Natural killer cell treated with Interleukin-12 subunit alpha and Interleukin-12 subunit beta and Interleukin-15 and Interleukin-18, amount 100 ng/mL, for 72 hours (primary cell): ENCODE measurements at regions not wholly inside any gene's neighbourhood (a gene's known extent, or its start where the extent isn't known, plus 50 kb on each side); places are given as distances from the start of the nearest gene placed in this dataset.

Experiments used
- ATAC-seq, 2 donors: fragments of 150-1000 bp; cut with Tn5 transposase in 1 of 2; sonication (Bioruptor Pico), chemical (Tn5 transposase) in 1 of 2; 2 replicates each; pipeline ENCODE4 v1.10.0; 2021
- DNase-seq: peaks from one replicate; pipeline ENCODE4 v3.0.0; 2022; ENCODE audit warnings: low spot score
- H3K27ac Mint-ChIP-seq, 2 donors: 1 replicate in 1 of 2; 2 replicates in 1 of 2; pipeline ENCODE4 v1.8.0; 2022; ENCODE audit warnings: mixed read lengths in 2 of 2, mild to moderate bottlenecking in 1 of 2, moderate library complexity in 1 of 2
- H3K27me3 Mint-ChIP-seq, 2 donors: 1 replicate in 1 of 2; 2 replicates in 1 of 2; pipeline ENCODE4 v1.8.0; 2022; ENCODE audit warnings: mixed read lengths in 2 of 2
- H3K36me3 Mint-ChIP-seq: one replicate; pipeline ENCODE4 v1.8.0; 2022; ENCODE audit warnings: mixed read lengths
- H3K4me1 Mint-ChIP-seq, 2 donors: 1 replicate in 1 of 2; 2 replicates in 1 of 2; pipeline ENCODE4 v1.8.0; 2022; ENCODE audit warnings: low read depth in 2 of 2, mixed read lengths in 2 of 2, mild to moderate bottlenecking in 1 of 2
- H3K4me3 Mint-ChIP-seq: one replicate; pipeline ENCODE4 v1.8.0; 2022; ENCODE audit warnings: mixed read lengths
- H3K9me3 Mint-ChIP-seq: 2 replicates; pipeline ENCODE4 v1.8.0; 2022; ENCODE audit warnings: mixed read lengths

DNA sequence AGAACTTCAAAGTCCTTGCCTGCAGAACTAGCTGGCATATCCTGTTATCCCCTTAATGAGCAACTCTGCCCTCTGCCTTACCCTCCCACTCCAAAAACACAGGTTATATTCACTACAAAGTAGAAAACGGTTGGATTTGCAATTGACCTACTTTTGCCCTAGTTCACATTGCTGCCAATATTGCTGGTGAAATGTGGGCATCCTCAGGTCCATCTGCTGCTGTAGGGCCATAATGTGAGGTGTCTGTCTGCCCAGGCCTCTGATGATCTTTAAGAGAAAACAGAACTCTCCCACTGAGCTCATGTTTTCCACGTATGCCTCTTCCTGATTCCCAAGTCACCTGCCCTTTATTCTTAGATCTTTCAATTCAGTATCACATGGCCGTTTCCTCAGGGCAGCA is 294.0 kb upstream of the CDH20 start:
- Mint-ChIP-seq H3K9me3 (peaks cover 11% of the 10 kb centered on the region), H3K4me3 (no peak overlapping the region), H3K27ac (no peak overlapping the region), H3K27me3 (no peaks in the 10 kb centered on the region), H3K4me1 (no peaks in the 10 kb centered on the region), H3K36me3 (no peaks in the 10 kb centered on the region)
- no peak for ATAC-seq
- DNase-seq, result no peak

DNA sequence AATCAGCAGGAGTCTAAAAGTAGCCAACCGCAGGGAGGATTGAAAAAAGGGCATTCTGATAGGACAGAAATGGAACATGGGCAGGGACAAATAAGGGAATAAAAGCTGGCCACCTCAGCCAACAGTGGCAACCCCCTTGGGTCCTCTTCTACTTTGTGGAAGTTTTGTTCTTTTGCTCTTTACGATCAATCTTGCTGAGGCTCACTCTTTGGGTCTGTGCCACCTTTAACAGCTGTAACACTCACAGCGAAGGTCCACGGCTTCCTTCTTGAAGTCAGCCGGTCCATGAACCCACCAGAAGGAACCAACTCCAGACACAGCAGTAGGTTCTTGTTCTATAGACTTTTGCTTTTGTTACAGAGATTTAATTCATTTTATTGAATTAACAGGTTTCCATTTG is 285.4 kb upstream of the CDH20 start:
- no peaks in the 10 kb centered on the region for H3K4me1 Mint-ChIP-seq
- peaks cover 4% of the 10 kb centered on the region for H3K9me3 Mint-ChIP-seq
- H3K27me3 Mint-ChIP-seq, result no peaks in the 10 kb centered on the region
- no peak overlapping the region for H3K27ac Mint-ChIP-seq
- ATAC-seq (no peak), DNase-seq (no peak)
- no peaks in the 10 kb centered on the region for H3K36me3 Mint-ChIP-seq
- no peak overlapping the region for H3K4me3 Mint-ChIP-seq

DNA sequence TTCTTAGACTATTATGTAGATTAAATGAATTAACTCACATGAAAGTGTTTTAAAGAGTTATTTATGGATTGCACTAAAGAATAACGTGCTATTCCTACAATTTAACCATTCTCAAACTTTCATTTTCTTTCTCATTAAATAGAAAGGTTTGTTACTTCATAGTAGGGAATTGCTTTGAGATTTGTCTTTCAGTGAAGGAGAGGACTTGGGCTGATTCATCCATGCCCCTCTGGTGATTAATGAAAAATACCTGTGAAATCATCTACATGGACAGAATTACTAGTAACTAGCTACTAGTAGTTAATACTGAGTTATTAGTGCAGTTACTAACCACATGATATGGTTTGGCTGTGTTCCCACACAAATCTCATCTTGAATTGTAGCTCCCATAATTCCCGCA is 275.8 kb upstream of the CDH20 start:
- ATAC-seq (no peak), DNase-seq (no peak)
- Mint-ChIP-seq H3K9me3 (peaks cover 16% of the 10 kb centered on the region), H3K4me1 (no peaks in the 10 kb centered on the region), H3K36me3 (no peaks in the 10 kb centered on the region), H3K27me3 (no peaks in the 10 kb centered on the region), H3K4me3 (no peak overlapping the region), H3K27ac (no peak overlapping the region)

DNA sequence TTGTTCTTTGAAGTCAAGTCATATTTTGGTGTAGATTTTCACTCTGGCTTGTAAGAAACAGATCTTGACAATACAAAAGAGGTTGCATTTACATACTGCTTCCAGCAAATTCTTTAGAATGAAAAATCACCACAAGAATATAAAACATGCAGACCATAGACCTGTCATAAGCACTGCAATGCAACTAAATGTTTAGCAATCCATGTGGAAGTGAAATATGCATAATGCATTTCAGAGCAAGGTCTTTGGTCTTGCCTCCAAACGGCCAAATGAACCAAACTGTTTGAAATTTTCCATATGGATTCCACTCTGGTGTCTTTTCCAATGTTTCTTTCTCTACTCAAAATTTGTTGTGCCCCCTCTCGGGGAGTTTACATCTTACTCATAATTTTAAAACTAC is 271.0 kb upstream of the CDH20 start:
- no peaks in the 10 kb centered on the region for H3K27me3 Mint-ChIP-seq
- no peaks in the 10 kb centered on the region for H3K4me1 Mint-ChIP-seq
- no peak overlapping the region for H3K4me3 Mint-ChIP-seq
- no peak for DNase-seq
- H3K27ac Mint-ChIP-seq, result no peak overlapping the region
- peaks cover 15% of the 10 kb centered on the region for H3K9me3 Mint-ChIP-seq
- no peak for ATAC-seq
- H3K36me3 Mint-ChIP-seq, result no peaks in the 10 kb centered on the region

DNA sequence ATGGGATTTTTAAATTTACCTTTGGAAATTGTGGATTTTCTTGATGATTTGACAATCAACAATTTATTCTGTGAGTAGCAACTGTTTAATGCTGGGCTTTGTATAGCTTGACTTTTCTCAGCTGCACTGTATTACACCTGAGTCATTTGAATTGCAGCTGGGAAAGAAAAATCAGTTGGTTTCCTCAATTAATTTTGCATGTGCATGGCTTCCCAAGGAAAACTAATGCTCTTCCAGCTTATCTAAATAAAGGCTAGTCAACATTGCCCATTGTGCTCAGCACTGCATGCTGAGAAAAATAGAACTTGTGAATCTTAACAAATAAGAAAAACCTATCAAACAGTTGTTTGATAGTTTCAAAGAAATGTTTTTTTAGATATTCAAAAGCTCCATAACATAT is 268.3 kb upstream of the CDH20 start:
- ATAC-seq (no peak), DNase-seq (no peak)
- Mint-ChIP-seq H3K27ac (no peak overlapping the region), H3K27me3 (no peaks in the 10 kb centered on the region), H3K4me1 (no peaks in the 10 kb centered on the region), H3K9me3 (peaks cover 12% of the 10 kb centered on the region), H3K36me3 (no peaks in the 10 kb centered on the region), H3K4me3 (no peak overlapping the region)

DNA sequence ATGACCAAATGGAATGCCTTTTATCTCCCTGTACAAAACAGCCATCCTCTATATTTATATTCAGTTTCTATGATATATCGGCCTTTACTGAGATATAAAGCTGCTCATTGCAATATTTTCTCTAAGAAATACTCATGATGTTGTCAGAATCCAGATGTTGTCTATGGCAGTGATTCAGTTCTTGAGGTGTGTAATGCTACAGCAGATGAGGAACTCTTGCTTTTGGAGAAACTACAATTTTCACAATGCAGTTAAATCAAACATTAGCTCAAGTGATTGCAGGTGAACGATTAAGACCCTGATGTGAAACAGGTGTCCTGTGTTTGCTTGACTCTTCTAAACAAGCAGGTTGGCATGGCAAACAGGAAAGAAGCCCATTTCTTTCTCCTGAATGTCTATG is 256.2 kb upstream of the CDH20 start:
- no peak overlapping the region for H3K4me3 Mint-ChIP-seq
- no peaks in the 10 kb centered on the region for H3K4me1 Mint-ChIP-seq
- H3K36me3 Mint-ChIP-seq, result no peaks in the 10 kb centered on the region

DNA sequence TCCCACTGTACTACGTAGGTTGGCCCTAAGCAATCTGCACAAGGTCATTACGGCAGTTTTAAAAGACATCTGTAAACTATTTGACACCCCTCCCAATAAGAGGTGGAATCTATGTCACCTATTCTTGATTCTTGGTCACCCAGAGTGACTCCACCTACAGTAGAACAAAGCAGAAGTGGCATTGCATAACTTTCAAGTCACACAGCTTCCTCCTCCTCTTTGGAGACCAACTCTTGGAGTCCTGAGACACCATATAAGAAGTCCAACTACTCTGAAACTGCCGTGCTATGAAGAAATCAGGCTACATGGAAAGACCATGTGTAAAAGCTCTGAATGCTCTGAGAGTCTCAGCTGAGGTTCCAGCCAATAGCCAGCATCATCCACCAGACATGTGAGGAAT is 253.5 kb upstream of the CDH20 start:
- Mint-ChIP-seq H3K36me3 (no peaks in the 10 kb centered on the region), H3K4me1 (no peaks in the 10 kb centered on the region), H3K4me3 (no peak overlapping the region)

More for the DNA sequence above, 256.2 kb upstream of the CDH20 start:
- Mint-ChIP-seq H3K9me3 (peaks cover 12% of the 10 kb centered on the region), H3K27ac (no peak overlapping the region), H3K27me3 (no peaks in the 10 kb centered on the region)
- ATAC-seq (no peak), DNase-seq (no peak)

DNA sequence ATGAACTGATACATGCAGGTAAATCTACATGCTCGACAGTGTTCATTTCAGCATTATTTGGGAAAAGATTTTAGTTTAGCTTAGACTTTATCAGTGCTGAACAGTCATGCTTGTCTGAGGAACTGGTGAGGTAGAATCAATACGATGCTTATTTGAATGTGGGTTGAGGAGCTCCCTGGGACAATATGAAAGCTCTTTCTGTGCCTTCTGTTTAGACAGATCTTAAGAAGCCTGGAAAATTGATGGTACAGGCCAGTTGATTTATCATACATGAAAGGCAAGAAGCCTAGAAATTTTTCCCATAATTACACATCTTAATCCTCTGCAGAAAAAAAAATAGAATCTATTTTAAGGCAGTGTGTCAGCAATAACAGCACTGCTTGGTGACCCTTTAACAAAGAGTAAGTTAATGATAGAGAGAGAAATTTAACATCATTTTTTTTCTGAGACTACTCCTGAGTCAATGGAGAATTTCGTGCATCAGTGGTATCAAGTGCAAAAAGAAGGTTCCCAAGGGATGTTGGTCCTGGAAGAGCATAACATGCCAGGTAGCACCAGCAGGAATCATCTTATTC is 252.2 kb upstream of the CDH20 start:
- Mint-ChIP-seq H3K4me1 (no peaks in the 10 kb centered on the region), H3K9me3 (peaks cover 3% of the 10 kb centered on the region), H3K4me3 (no peak overlapping the region), H3K27ac (no peak overlapping the region), H3K27me3 (no peaks in the 10 kb centered on the region), H3K36me3 (no peaks in the 10 kb centered on the region)
- DNase-seq (no peak), ATAC-seq (no peak)

More for the DNA sequence above, 253.5 kb upstream of the CDH20 start:
- DNase-seq (no peak), ATAC-seq (no peak)
- no peaks in the 10 kb centered on the region for H3K27me3 Mint-ChIP-seq
- H3K27ac Mint-ChIP-seq, result no peak overlapping the region
- peaks cover 3% of the 10 kb centered on the region for H3K9me3 Mint-ChIP-seq

DNA sequence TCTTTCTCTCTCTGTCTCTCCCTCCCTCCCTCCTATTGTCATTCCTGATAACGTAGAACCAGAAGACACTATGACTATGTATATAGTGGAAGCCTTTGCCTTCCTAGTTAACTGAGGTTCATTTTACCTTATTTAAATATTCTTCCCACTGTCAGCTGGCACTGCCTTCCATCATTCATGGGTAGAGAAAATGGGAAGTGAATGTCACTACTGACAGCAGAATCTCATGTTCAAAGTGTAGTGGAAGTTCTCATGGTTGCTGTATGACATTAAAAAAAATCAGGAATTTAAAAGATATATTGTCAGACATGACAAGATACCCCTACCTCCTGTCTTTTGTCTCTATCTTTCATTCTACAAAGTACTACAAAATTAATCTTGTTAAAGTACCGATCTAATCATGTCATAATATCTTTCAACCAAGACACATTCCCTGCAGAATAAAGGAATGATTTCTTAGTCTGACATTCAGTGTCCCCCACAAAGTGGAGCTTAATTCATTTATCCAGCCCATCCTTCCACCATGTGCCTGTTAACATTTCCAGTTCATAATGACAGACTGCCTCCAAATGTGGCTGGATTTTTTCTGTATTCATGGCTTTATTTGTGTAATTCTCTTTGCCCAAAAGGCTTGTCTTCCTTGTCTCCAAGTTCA is 250.1 kb upstream of the CDH20 start:
- Mint-ChIP-seq H3K27ac (no peak overlapping the region), H3K36me3 (no peaks in the 10 kb centered on the region), H3K4me1 (no peaks in the 10 kb centered on the region), H3K27me3 (no peaks in the 10 kb centered on the region), H3K4me3 (no peak overlapping the region), H3K9me3 (peaks cover 3% of the 10 kb centered on the region)
- ATAC-seq (no peak), DNase-seq (no peak)

DNA sequence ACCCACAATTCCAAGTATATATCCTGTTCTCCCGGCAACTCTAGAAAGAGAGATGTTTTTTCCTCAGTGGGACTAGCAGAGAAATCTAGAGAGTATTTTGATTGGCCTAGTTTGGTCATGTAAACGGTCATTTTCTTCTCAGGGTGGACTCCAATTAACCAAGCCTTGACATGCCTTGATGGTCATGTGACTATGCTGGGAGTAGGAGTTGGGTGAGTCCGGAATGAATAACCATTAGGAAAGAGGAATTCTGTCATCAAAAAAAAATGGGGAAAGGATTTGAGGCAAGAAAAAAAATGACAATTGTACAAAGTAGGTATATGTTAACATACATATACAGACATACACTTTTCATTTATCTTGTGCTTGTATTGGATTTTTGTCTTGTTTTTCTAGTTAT is 248.2 kb upstream of the CDH20 start:
- H3K27ac Mint-ChIP-seq, result no peak overlapping the region
- no peaks in the 10 kb centered on the region for H3K9me3 Mint-ChIP-seq
- DNase-seq, result no peak
- ATAC-seq, result no peak
- no peaks in the 10 kb centered on the region for H3K36me3 Mint-ChIP-seq
- no peaks in the 10 kb centered on the region for H3K4me1 Mint-ChIP-seq
- H3K4me3 Mint-ChIP-seq, result no peak overlapping the region
- no peaks in the 10 kb centered on the region for H3K27me3 Mint-ChIP-seq

DNA sequence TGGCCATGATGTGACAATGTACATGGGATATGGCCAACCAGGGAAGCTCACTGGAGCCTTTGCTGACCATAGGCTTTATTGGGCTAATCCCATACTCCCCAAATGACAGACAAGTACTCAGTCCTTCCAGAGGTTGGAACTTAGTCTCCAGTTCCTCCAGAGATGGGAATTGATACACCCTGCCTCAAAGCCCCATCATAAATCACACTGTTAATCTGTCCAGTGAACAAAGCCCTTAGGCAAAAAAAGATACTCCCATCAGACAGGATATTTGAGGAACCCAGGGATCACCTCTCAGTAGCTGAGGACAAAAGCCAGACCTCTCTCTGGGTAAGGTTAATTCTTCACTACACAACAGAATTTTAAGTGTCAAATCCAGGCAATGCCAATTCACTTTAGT is 247.5 kb upstream of the CDH20 start:
- Mint-ChIP-seq H3K27ac (no peak overlapping the region), H3K27me3 (no peaks in the 10 kb centered on the region), H3K4me1 (no peaks in the 10 kb centered on the region), H3K9me3 (no peaks in the 10 kb centered on the region), H3K4me3 (no peak overlapping the region), H3K36me3 (no peaks in the 10 kb centered on the region)
- DNase-seq, result no peak
- no peak for ATAC-seq

DNA sequence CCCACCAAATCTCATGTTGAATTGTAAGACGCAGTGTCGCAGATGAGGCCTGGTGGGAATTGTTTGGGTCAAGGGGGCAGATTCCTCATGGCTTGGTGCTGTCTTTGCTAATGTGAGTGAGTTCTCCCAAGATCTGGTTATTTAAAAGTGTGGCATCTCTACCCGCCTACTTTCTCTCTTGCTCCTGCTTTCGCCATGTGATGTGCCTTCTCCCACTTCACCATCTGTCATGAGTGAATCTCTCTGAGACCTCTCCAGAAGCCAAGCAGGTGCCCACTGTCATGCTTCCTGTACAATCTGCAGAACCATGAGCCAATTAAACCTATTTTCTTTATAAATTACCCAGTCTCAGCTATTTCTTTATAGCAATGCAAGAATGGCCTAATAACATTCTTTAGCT is 246.6 kb upstream of the CDH20 start:
- no peak for DNase-seq
- H3K27me3 Mint-ChIP-seq, result no peaks in the 10 kb centered on the region
- H3K4me1 Mint-ChIP-seq, result no peaks in the 10 kb centered on the region
- H3K9me3 Mint-ChIP-seq, result peaks cover 1% of the 10 kb centered on the region
- no peaks in the 10 kb centered on the region for H3K36me3 Mint-ChIP-seq
- no peak for ATAC-seq
- H3K4me3 Mint-ChIP-seq, result no peak overlapping the region
- H3K27ac Mint-ChIP-seq, result no peak overlapping the region

DNA sequence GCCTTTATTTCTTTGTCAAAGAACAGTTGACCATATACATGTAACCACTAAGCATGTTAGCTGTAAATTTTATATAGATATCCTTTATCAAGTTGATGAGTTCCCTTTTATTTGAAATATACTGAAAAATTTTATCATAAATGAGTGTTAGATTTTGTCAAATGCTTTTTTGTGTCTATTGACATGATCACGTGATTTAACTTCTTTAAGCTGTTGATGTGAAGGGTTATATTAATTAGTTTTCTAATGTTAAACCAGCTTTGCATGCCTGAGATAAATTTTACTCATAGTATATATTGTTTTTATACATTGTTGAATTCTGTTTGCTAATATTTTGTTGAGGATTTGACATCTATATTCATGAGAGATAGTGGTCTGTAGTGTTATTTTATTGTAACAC is 241.9 kb upstream of the CDH20 start:
- Mint-ChIP-seq H3K4me3 (no peak overlapping the region), H3K36me3 (no peaks in the 10 kb centered on the region), H3K27me3 (no peaks in the 10 kb centered on the region), H3K4me1 (no peaks in the 10 kb centered on the region), H3K9me3 (peaks cover 5% of the 10 kb centered on the region), H3K27ac (no peak overlapping the region)
- DNase-seq (no peak), ATAC-seq (no peak)

DNA sequence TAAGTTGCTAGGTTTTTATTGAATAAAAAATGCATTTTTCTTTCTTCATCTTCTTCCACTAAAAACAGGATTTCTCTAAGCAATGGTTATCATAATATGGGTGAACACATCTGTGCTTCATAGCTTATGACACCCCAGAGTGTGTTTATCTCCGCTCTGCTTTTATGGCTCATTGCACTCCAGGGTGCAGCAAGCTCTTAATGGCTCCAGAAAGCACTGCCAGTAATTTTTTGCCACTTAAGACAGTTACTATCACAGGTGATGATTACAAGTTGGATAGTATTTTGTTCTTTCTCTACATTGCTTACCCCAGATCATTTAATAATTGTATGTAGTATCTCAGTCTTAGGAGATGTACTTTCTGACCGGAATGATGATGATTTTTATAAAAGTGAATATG is 239.3 kb upstream of the CDH20 start:
- ATAC-seq, result no peak
- no peak for DNase-seq
- H3K36me3 Mint-ChIP-seq, result no peaks in the 10 kb centered on the region
- H3K9me3 Mint-ChIP-seq, result peaks cover 8% of the 10 kb centered on the region
- H3K4me3 Mint-ChIP-seq, result no peak overlapping the region
- no peaks in the 10 kb centered on the region for H3K27me3 Mint-ChIP-seq
- no peaks in the 10 kb centered on the region for H3K4me1 Mint-ChIP-seq
- no peak overlapping the region for H3K27ac Mint-ChIP-seq

DNA sequence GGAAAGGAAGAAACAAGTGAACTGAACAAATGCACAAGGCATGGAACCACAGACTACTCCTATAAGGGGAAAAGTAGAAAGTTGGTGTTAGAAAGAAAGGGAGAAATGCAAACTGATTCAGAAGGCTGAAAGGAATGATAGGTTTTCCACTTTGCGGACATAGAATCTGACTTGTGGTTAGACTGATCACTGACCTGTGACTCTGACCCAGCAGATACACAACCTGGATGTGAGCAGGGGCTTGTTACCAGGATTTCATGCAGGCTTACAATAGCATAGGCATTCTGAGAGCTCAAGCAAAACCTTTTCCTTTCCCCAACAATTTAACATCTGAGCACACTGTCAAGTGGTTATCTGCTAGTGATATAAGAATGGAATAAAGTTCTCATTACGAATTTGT is 237.0 kb upstream of the CDH20 start:
- H3K4me3 Mint-ChIP-seq, result no peak overlapping the region
- DNase-seq, result no peak
- H3K27ac Mint-ChIP-seq, result no peak overlapping the region

More for the DNA sequence above, 237.0 kb upstream of the CDH20 start:
- H3K27me3 Mint-ChIP-seq, result no peaks in the 10 kb centered on the region
- H3K9me3 Mint-ChIP-seq, result peaks cover 13% of the 10 kb centered on the region
- H3K4me1 Mint-ChIP-seq, result no peaks in the 10 kb centered on the region
- no peak for ATAC-seq
- H3K36me3 Mint-ChIP-seq, result peaks cover 5% of the 10 kb centered on the region
